OCI-LY1 (cell line): ENCODE measurements at regions not wholly inside any gene's neighbourhood (a gene's known extent, or its start where the extent isn't known, plus 50 kb on each side); places are given as distances from the start of the nearest gene placed in this dataset.

ENCODE experiments used
- EZH2 ChIP-seq: fragments of 200-600 bp; sonication (generic), shearing (Covaris generic); IDR thresholded peaks from 2 replicates; pipeline ENCODE4 v1.8.0; 2017; ENCODE audit warnings: borderline replicate concordance, mixed run types, mild to moderate bottlenecking, antibody characterized with exemption, low read length, moderate library complexity, mixed read lengths
- TF ChIP-seq, protein P1 (sequence below): fragments of 200-600 bp; sonication (generic), shearing (Covaris generic); IDR thresholded peaks from 2 replicates; pipeline ENCODE4 v1.5.1; 2017; ENCODE audit warnings: mild to moderate bottlenecking, antibody characterized with exemption, low read length, moderate library complexity, mixed read lengths

DNA sequence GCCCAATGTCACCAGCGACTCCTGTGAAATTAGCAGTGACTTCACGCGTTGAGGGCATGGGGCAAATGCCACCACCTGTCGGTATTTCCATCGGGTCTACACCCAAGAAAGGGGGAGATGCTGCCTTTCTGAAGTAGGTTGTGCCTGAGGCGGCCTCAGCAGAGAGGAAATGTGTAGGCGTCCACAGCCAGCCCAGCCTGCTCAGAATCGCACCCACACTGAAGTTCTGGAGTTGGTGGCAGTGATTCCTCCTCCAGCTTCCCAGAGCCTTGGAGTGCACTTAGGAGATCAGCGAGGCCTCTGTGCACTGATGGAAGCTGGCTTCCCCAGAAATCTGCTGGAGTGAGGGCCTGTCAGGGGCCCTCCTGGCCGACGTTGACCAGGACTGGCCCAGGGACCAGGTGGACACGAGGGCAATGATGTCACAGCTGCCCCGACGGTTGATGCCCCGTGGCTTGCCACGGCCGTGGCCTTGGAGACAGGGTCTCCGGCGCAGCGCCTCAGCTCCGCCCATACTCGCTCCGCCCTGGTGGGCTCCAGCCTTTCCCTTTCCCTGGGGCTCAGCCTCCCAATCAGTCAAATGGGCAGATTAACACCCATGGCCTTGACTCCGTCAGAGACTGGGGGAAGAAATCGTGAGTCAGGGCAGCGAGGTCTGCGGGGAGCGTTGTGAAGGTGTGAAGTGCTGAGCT is 484.8 kb downstream of the PREX1 start:
- TF ChIP-seq, protein P1, sequence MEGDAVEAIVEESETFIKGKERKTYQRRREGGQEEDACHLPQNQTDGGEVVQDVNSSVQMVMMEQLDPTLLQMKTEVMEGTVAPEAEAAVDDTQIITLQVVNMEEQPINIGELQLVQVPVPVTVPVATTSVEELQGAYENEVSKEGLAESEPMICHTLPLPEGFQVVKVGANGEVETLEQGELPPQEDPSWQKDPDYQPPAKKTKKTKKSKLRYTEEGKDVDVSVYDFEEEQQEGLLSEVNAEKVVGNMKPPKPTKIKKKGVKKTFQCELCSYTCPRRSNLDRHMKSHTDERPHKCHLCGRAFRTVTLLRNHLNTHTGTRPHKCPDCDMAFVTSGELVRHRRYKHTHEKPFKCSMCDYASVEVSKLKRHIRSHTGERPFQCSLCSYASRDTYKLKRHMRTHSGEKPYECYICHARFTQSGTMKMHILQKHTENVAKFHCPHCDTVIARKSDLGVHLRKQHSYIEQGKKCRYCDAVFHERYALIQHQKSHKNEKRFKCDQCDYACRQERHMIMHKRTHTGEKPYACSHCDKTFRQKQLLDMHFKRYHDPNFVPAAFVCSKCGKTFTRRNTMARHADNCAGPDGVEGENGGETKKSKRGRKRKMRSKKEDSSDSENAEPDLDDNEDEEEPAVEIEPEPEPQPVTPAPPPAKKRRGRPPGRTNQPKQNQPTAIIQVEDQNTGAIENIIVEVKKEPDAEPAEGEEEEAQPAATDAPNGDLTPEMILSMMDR: no peak
- TF ChIP-seq EZH2: no peak
